NB4 (cell line): ENCODE measurements at regions not wholly inside any gene's neighbourhood (a gene's known extent, or its start where the extent isn't known, plus 50 kb on each side); places are given as distances from the start of the nearest gene placed in this dataset.

ENCODE experiments used
- MYC ChIP-seq: IDR thresholded peaks from 2 replicates; pipeline ENCODE4 v1.6.1; 2011; ENCODE audit warnings: low read depth, low read length
- POLR2A ChIP-seq: IDR thresholded peaks from 2 replicates; pipeline ENCODE4 v1.6.1; 2011; ENCODE audit warnings: mild to moderate bottlenecking; ENCODE audit not compliant: insufficient read length; ENCODE audit errors: extremely low read depth
- TF ChIP-seq, protein P1 (sequence below): IDR thresholded peaks from one replicate; pipeline ENCODE4 v1.5.1; 2012; ENCODE audit warnings: low read depth, low read length
- TF ChIP-seq, protein P2 (sequence below): IDR thresholded peaks from 2 replicates; pipeline ENCODE4 v1.6.1; 2011; ENCODE audit warnings: low read depth, low read length

DNA sequence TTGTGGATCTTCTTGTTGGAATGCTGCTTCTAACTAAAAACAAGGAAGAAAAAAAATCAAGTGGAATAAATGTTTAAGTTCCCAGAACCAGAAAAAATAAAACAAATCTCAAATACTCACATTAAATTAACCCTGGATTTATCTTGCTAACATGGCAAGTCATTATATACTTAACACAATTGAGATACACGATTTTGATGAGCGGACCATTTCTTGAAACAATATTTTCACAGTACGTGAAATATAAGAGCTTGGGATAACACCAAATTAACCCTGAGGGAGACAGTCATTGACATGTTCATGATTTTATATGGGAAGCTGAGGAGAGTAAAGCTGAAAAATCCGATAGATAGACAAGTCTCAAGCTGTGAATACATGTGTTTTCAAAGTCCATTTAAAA, 128.6 kb downstream of the PTCSC3 start:
- TF ChIP-seq, protein P1, sequence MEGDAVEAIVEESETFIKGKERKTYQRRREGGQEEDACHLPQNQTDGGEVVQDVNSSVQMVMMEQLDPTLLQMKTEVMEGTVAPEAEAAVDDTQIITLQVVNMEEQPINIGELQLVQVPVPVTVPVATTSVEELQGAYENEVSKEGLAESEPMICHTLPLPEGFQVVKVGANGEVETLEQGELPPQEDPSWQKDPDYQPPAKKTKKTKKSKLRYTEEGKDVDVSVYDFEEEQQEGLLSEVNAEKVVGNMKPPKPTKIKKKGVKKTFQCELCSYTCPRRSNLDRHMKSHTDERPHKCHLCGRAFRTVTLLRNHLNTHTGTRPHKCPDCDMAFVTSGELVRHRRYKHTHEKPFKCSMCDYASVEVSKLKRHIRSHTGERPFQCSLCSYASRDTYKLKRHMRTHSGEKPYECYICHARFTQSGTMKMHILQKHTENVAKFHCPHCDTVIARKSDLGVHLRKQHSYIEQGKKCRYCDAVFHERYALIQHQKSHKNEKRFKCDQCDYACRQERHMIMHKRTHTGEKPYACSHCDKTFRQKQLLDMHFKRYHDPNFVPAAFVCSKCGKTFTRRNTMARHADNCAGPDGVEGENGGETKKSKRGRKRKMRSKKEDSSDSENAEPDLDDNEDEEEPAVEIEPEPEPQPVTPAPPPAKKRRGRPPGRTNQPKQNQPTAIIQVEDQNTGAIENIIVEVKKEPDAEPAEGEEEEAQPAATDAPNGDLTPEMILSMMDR: no peak
- TF ChIP-seq POLR2A (no peak), MYC (no peak)
- TF ChIP-seq, protein P2, sequence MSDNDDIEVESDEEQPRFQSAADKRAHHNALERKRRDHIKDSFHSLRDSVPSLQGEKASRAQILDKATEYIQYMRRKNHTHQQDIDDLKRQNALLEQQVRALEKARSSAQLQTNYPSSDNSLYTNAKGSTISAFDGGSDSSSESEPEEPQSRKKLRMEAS: no peak
